PC-3 (cell line): ENCODE measurements at regions not wholly inside any gene's neighbourhood (a gene's known extent, or its start where the extent isn't known, plus 50 kb on each side); places are given as distances from the start of the nearest gene placed in this dataset.

ENCODE experiments used
- ATAC-seq: fragments of 200-7000 bp; cut with Tn5 transposase; 2 replicates; pipeline ENCODE4 v1.9.1; 2020; ENCODE audit warnings: mild to moderate bottlenecking, moderate library complexity
- BruUV-seq: library from RNA; stranded (reverse); fragments of 400-500 nt; replicated peaks from 2 replicates; lab custom pipeline; 2021; lab: Mats Ljungman, UMichigan
- CTCF ChIA-PET: fragments of 300-600 bp; sonication (Branson Sonifier 250); formaldehyde crosslinking; loops from one replicate; lab custom pipeline; 2022; ENCODE audit warnings: antibody characterized with exemption; lab: Charles Lee
- POLR2A ChIA-PET: fragments of 300-600 bp; sonication (Branson Sonifier 250); formaldehyde crosslinking; loops from one replicate; lab custom pipeline; 2022; ENCODE audit warnings: antibody characterized with exemption; ENCODE audit not compliant: unreplicated experiment; lab: Charles Lee
- DNase-seq: peaks from one replicate; pipeline ENCODE4 v3.0.0-alpha.2; 2015
- H2AFZ ChIP-seq: fragments of 300-600 bp; sonication (generic); 2 replicates; pipeline ENCODE4 v1.6.0; 2016; ENCODE audit warnings: antibody characterized with exemption, low read length
- H3F3A ChIP-seq: fragments of 300-600 bp; sonication (generic); one replicate; pipeline ENCODE4 v1.6.0; 2017; ENCODE audit warnings: antibody characterized with exemption, low read length, control low read depth, mild to moderate bottlenecking; ENCODE audit not compliant: unreplicated experiment
- H3K27ac ChIP-seq: fragments of 300-600 bp; sonication (generic); 2 replicates; pipeline ENCODE4 v1.5.1; 2016; ENCODE audit warnings: mild to moderate bottlenecking, low read length
- H3K27me3 ChIP-seq: fragments of 300-600 bp; sonication (generic); 2 replicates; pipeline ENCODE4 v1.6.1; 2016; ENCODE audit warnings: low read length, mixed read lengths
- H3K36me3 ChIP-seq: fragments of 300-600 bp; sonication (generic); 2 replicates; pipeline ENCODE4 v1.6.1; 2016; ENCODE audit warnings: low read depth, mixed run types, low read length, mixed read lengths
- H3K4me1 ChIP-seq: fragments of 300-600 bp; sonication (generic); 2 replicates; pipeline ENCODE4 v1.5.1; 2016; ENCODE audit warnings: low read length; ENCODE audit not compliant: insufficient read depth
- H3K4me2 ChIP-seq: fragments of 300-600 bp; sonication (generic); 2 replicates; pipeline ENCODE4 v1.6.0; 2016; ENCODE audit warnings: low read length
- H3K4me3 ChIP-seq: fragments of 300-600 bp; sonication (generic); 2 replicates; pipeline ENCODE4 v1.5.1; 2016; ENCODE audit warnings: mild to moderate bottlenecking, low read length, mixed read lengths
- H3K79me2 ChIP-seq: fragments of 300-600 bp; sonication (generic); 2 replicates; pipeline ENCODE4 v1.6.1; 2017; ENCODE audit warnings: low read length, mixed read lengths
- H3K9ac ChIP-seq: fragments of 300-600 bp; sonication (generic); 2 replicates; pipeline ENCODE4 v1.6.0; 2016; ENCODE audit warnings: mild to moderate bottlenecking, low read length
- H3K9me2 ChIP-seq: fragments of 300-600 bp; sonication (generic); replicated peaks from 2 replicates; pipeline ENCODE4 v1.6.1; 2016; ENCODE audit warnings: mixed run types, low read length, mixed read lengths
- H3K9me3 ChIP-seq: fragments of 300-600 bp; sonication (generic); 2 replicates; pipeline ENCODE4 v1.6.1; 2016; ENCODE audit warnings: low read length, mixed read lengths
- H4K20me1 ChIP-seq: fragments of 300-600 bp; sonication (generic); 2 replicates; pipeline ENCODE4 v1.6.1; 2016; ENCODE audit warnings: low read length, mixed read lengths
- CTCF ChIP-seq: fragments of 300-600 bp; sonication (generic); conservative IDR thresholded peaks from 2 replicates; pipeline ENCODE4 v1.5.1; 2017; ENCODE audit warnings: antibody characterized with exemption, low read depth, mild to moderate bottlenecking, low read length
- EZH2 ChIP-seq: fragments of 300-600 bp; sonication (generic); IDR thresholded peaks from one replicate; pipeline ENCODE4 v1.6.1; 2017; ENCODE audit warnings: antibody characterized with exemption, mild to moderate bottlenecking, low read length; ENCODE audit not compliant: unreplicated experiment
- EZH2phosphoT487 ChIP-seq: fragments of 300-600 bp; sonication (generic); IDR thresholded peaks from 2 replicates; pipeline ENCODE4 v1.6.1; 2018; ENCODE audit warnings: mild to moderate bottlenecking, antibody characterized with exemption, low read length, borderline replicate concordance
- intact Hi-C: fragments of 100-400 bp; cut with micrococcal nuclease; formaldehyde crosslinking; loops from 2 replicates; pipeline ENCODE4 v1.9.0; 2023

DNA sequence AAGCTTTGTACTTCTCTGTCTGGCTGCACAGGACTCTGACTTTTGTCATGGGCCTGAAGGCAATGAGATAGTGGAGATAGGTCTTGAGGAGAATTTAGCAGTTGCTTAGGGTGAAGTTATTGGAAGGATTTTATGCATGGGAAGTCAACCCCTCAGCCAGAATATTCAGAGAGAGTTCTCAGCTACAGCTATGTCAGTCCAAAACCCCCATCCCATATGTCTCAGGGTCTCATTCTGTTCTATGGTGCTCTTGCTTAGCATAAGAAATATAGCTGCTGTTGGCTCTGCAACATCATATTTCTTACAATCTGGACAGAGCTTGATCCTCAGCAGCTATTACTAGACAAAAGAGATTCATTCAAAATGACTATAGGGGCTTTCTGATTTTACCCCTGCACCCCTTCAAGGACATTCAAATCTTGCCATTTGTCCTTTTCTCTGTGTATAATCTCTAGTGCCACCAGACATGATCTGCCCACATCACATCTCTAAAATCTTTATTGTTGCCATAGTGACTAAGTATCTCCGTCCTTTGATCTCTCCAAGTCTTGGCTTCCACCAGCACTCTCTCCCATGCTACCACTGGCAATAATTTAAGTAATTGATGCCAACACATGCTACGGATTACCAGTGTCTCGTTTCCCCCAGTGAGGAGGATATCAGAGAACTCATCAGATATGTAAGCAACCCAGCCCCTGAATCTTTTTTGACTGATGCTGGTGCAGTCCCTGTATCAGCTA lies 327.1 kb upstream of the ISX start:
- Histone ChIP-seq H3K36me3 (no peaks in the 10 kb centered on the region), H3K4me2 (no peak overlapping the region), H3K27ac (no peak overlapping the region), H3K9me3 (no peaks in the 10 kb centered on the region), H3K79me2 (no peaks in the 10 kb centered on the region), H3K9ac (no peak overlapping the region), H3F3A (no peaks in the 10 kb centered on the region), H2AFZ (no peak overlapping the region), H4K20me1 (no peaks in the 10 kb centered on the region), H3K9me2 (no peaks in the 10 kb centered on the region), H3K27me3 (no peaks in the 10 kb centered on the region), H3K4me1 (no peaks in the 10 kb centered on the region), H3K4me3 (no peak overlapping the region)
- DNase-seq (no peak), ATAC-seq (no peak)
- ChIA-PET POLR2A (no interaction called here), CTCF (no interaction called here)
- intact Hi-C loops: no loop called here
- TF ChIP-seq CTCF: no peak
- TF ChIP-seq EZH2phosphoT487: no peak
- no peak for TF ChIP-seq EZH2
- BruUV-seq: no TSS peak

- TF ChIP-seq CTCF (no peak), EZH2phosphoT487 (no peak), EZH2 (no peak)
- CTCF ChIA-PET: no interaction called here
- no TSS peak for BruUV-seq
- H3K9ac ChIP-seq: no peak overlapping the region
- H3K4me3 ChIP-seq: no peak overlapping the region
- H3K36me3 ChIP-seq: no peaks in the 10 kb centered on the region
- H3K4me2 ChIP-seq: no peak overlapping the region
- ATAC-seq: no peak
- no peaks in the 10 kb centered on the region for H3K9me2 ChIP-seq
- no peaks in the 10 kb centered on the region for H3K4me1 ChIP-seq
- H3K9me3 ChIP-seq: no peaks in the 10 kb centered on the region
- no peak overlapping the region for H3K27ac ChIP-seq
- H3K27me3 ChIP-seq: no peaks in the 10 kb centered on the region
- intact Hi-C loops: no loop called here
- H2AFZ ChIP-seq: no peak overlapping the region
- no peaks in the 10 kb centered on the region for H3K79me2 ChIP-seq
- POLR2A ChIA-PET: no interaction called here
- no peak for DNase-seq
- H4K20me1 ChIP-seq: no peaks in the 10 kb centered on the region
- no peaks in the 10 kb centered on the region for H3F3A ChIP-seq
Measured at GRCh38 chr22:34743110-34743751, 322.7 kb upstream of the ISX start.
